Fibroblast of the aortic adventitia (primary cell): ENCODE measurements at regions not wholly inside any gene's neighbourhood (a gene's known extent, or its start where the extent isn't known, plus 50 kb on each side); places are given as distances from the start of the nearest gene placed in this dataset.

Experiments used
- DNase-seq: peaks from one replicate; pipeline ENCODE4 v3.0.0-alpha.2; 2010; ENCODE audit warnings: low read depth
- H3K4me3 ChIP-seq: 2 replicates; pipeline ENCODE4 v1.5.1; 2011; ENCODE audit warnings: low read depth, mild to moderate bottlenecking, control low read depth, low read length, moderate library complexity
- TF ChIP-seq, protein P1 (sequence below): IDR thresholded peaks from 2 replicates; pipeline ENCODE4 v1.5.1; 2011; ENCODE audit warnings: mild to moderate bottlenecking, low read length, control low read depth, inconsistent platforms; ENCODE audit not compliant: insufficient read depth

- TF ChIP-seq, protein P1, sequence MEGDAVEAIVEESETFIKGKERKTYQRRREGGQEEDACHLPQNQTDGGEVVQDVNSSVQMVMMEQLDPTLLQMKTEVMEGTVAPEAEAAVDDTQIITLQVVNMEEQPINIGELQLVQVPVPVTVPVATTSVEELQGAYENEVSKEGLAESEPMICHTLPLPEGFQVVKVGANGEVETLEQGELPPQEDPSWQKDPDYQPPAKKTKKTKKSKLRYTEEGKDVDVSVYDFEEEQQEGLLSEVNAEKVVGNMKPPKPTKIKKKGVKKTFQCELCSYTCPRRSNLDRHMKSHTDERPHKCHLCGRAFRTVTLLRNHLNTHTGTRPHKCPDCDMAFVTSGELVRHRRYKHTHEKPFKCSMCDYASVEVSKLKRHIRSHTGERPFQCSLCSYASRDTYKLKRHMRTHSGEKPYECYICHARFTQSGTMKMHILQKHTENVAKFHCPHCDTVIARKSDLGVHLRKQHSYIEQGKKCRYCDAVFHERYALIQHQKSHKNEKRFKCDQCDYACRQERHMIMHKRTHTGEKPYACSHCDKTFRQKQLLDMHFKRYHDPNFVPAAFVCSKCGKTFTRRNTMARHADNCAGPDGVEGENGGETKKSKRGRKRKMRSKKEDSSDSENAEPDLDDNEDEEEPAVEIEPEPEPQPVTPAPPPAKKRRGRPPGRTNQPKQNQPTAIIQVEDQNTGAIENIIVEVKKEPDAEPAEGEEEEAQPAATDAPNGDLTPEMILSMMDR = no peak
- no peak overlapping the region for H3K4me3 ChIP-seq
- DNase-seq = no peak
These were observed 66.9 kb upstream of the TMEM18 start for GRCh38 chr2:744088-744487.

DNA sequence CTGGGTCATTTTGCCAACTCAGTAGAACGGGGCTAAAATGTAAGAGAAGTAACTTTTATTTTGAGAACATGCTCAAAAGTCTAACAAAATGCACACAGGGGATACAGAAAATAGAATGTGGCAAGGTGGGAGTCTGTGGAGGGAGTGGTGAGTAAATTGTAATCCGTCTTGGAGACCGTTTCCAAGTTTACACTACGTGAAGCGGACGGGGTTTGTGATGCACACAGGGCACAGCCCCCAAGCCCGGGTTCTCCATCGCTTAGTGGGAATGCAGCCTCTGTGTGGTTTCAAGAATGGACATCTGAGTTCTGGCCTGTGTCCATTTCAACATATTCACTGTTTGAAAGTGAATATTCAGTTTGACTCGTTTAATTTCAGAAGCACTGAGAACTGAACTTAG, 65.0 kb upstream of the TMEM18 start:
- H3K4me3 ChIP-seq = no peak overlapping the region
- DNase-seq = no peak
- TF ChIP-seq, protein P1 = no peak

DNA sequence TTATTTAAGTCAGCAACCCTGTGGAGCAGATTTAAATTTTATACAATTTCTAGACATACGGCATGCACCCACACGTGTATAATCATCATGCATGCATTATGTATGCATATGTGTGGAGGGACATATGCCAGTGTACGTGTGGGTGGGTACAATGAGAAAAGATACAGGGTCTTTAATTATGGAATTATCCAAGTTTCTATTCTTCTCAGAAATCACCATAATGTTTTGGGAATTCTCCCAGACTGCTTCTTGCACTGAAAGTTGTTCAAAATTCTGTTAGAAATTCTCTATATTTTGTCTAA, 63.9 kb upstream of the TMEM18 start:
- DNase-seq = no peak
- TF ChIP-seq, protein P1 = no peak
- H3K4me3 ChIP-seq = no peak overlapping the region

DNA sequence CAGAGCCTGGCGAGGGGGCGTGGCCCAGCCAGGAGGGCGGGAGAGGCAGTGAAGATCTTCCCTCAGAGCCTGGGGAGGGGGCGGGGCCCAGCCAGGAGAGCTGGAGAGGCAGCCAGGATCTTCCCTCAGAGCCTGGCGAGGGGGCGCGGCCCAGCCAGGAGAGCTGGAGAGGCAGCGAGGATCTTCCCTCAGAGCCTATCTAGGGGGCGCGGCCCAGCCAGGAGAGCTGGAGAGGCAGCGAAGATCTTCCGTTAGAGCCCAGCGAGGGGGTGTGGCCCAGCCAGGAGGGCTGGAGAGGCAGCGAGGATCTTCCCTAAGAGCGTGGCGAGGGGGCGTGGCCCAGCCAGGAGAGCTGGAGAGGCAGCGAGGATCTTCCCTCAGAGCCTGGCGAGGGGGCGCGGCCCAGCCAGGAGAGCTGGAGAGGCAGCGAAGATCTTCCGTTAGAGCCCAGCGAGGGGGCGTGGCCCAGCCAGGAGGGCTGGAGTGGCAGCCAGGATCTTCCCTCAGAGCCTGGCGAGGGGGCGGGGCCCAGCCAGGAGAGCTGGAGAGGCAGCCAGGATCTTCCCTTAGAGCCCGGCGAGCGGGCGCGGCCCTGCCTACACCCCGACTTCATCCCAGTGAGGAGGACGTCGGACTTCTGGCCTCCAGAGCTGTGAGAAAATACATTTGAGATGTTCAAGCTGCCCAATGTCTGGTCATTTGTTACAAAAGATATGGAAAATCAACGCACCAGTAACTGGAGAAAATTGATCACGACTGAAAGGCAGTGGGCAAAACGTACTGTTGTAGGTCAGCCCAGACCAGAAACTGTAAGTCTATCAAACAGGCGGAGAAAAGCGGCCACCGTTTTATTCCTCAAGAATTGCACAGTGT, 63.4 kb upstream of the TMEM18 start:
- peak; percentile 63 for DNase-seq
- H3K4me3 ChIP-seq = peak overlapping the region; percentile 66

- peak overlapping the region; percentile 66 for H3K4me3 ChIP-seq
- DNase-seq = peak; percentile 5
These were observed 62.7 kb upstream of the TMEM18 start for GRCh38 chr2:739864-740321.

GRCh38 chr2:736939-737338, 59.7 kb upstream of the TMEM18 start:
- TF ChIP-seq, protein P1 = no peak
- H3K4me3 ChIP-seq = no peak overlapping the region
- no peak for DNase-seq

- DNase-seq = no peak
- TF ChIP-seq, protein P1 = no peak
These were observed 58.5 kb upstream of the TMEM18 start for GRCh38 chr2:735670-736218.

GRCh38 chr2:734496-734895, 57.3 kb upstream of the TMEM18 start:
- TF ChIP-seq, protein P1 = no peak
- no peak overlapping the region for H3K4me3 ChIP-seq
- DNase-seq = no peak

More at GRCh38 chr2:735670-736218, 58.5 kb upstream of the TMEM18 start:
- no peak overlapping the region for H3K4me3 ChIP-seq
